ENCODE measurements at regions not wholly inside any gene's neighbourhood (a gene's known extent, or its start where the extent isn't known, plus 50 kb on each side); places are given as distances from the start of the nearest gene placed in this dataset.

DNA sequence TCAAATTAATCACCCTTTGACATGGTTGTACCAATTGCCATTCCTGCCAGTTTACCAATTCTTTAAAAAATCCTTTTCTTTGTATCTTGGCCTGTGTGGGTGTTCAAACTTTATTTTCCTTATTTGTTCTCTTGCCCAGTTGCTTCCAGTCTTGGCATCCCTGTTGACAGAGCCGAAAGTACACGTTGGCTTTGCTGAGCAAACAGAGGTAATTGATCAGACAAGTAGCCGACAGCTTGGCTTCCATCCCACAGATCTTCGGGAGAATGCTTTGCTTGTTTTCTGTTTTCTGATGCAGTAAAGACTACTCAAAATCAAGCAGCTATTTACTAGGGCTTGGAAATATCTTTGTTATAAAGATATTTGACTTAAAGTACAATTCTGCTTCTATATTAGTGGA lies 506.8 kb upstream of the SALL1 start:
- Histone ChIP-seq H2AFZ (ENCODE audit: low read depth, low read length, poor library complexity, severe bottlenecking) (no peak overlapping the region), H3K9me2 (ENCODE audit: insufficient read depth) (no peaks in the 10 kb centered on the region), H3K27ac (ENCODE audit: low read depth, low read length) (no peak overlapping the region), H3K9me3 (ENCODE audit: control insufficient read depth in 1 of 2, insufficient read depth in 1 of 2, low read depth in 1 of 2, low read length in 2 of 2) (peaks cover 9 to 15% of the 10 kb centered on the region in 2 experiments; a peak in 2 of 4 replicates), H3K79me2 (ENCODE audit: insufficient read depth, low read length) (no peaks in the 10 kb centered on the region), H3K4me2 (ENCODE audit: low read length) (no peak overlapping the region), H3K4me1 (ENCODE audit: control insufficient read depth in 1 of 2, insufficient read depth in 2 of 2, low read length in 2 of 2) (no peaks in the 10 kb centered on the region), H3K27me3 (ENCODE audit: insufficient read depth, low read length) (no peaks in the 10 kb centered on the region), H3K4me3 (replicated peaks in 1 of 2; ENCODE audit: low read depth in 1 of 2, low read length in 2 of 2) (no peak overlapping the region), H3K36me3 (ENCODE audit: control insufficient read depth in 1 of 2, insufficient read depth in 2 of 2, low read length in 2 of 2) (no peaks in the 10 kb centered on the region), H4K20me1 (ENCODE audit: insufficient read depth) (no peaks in the 10 kb centered on the region), H3K9ac (ENCODE audit: low read length) (no peak overlapping the region)
- ATAC-seq (no peak), DNase-seq (ENCODE audit: low read depth, low spot score) (no peak)
- BruUV-seq (replicated peaks) = no TSS peak
- ChIA-PET RAD21 (ENCODE audit: low non-redundant PET in 1 of 2, low total read pairs in 2 of 2, uncharacterized antibody in 2 of 2, unreplicated experiment in 2 of 2) (no interaction called here), POLR2A (no interaction called here), CTCF (no interaction called here)
- intact Hi-C loops (cut with micrococcal nuclease) = no loop called here
- no peak for TF ChIP-seq ELF1 (IDR thresholded peaks at IDR 0.05; ENCODE audit: borderline replicate concordance, low read depth)
- TF ChIP-seq, protein P1, sequence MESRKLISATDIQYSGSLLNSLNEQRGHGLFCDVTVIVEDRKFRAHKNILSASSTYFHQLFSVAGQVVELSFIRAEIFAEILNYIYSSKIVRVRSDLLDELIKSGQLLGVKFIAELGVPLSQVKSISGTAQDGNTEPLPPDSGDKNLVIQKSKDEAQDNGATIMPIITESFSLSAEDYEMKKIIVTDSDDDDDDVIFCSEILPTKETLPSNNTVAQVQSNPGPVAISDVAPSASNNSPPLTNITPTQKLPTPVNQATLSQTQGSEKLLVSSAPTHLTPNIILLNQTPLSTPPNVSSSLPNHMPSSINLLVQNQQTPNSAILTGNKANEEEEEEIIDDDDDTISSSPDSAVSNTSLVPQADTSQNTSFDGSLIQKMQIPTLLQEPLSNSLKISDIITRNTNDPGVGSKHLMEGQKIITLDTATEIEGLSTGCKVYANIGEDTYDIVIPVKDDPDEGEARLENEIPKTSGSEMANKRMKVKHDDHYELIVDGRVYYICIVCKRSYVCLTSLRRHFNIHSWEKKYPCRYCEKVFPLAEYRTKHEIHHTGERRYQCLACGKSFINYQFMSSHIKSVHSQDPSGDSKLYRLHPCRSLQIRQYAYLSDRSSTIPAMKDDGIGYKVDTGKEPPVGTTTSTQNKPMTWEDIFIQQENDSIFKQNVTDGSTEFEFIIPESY (IDR thresholded peaks at IDR 0.05; ENCODE audit: extremely low read depth, insufficient replicate concordance, low read length) = no peak
- no peak for TF ChIP-seq ZFX (IDR thresholded peaks at IDR 0.05)
- TF ChIP-seq POLR2A (IDR thresholded peaks at IDR 0.05; ENCODE audit: borderline replicate concordance, extremely low read depth, insufficient read depth, insufficient read length) = no peak
- TF ChIP-seq EZH2 (IDR thresholded peaks at IDR 0.05) = no peak
- no peak for TF ChIP-seq RAD21 (IDR thresholded peaks at IDR 0.05; ENCODE audit: low read depth)
- TF ChIP-seq SIN3A (IDR thresholded peaks at IDR 0.05; ENCODE audit: low read depth) = no peak
- no peak for TF ChIP-seq SP1 (IDR thresholded peaks at IDR 0.05; ENCODE audit: low read depth)
- TF ChIP-seq CBX3 (IDR thresholded peaks at IDR 0.05; ENCODE audit: low read depth) = no peak
- TF ChIP-seq CEBPB (IDR thresholded peaks at IDR 0.05; ENCODE audit: low read depth) = no peak
- TF ChIP-seq EGR1 (IDR thresholded peaks at IDR 0.05; ENCODE audit: low read depth) = no peak
- no peak for TF ChIP-seq JUND (IDR thresholded peaks at IDR 0.05)
- no peak for TF ChIP-seq EZH2phosphoT487 (IDR thresholded peaks at IDR 0.05; ENCODE audit: borderline replicate concordance)
- no peak for TF ChIP-seq POLR2AphosphoS5 (IDR thresholded peaks at IDR 0.05; ENCODE audit: low read depth, low read length)
- TF ChIP-seq YY1 (IDR thresholded peaks at IDR 0.05; ENCODE audit: extremely low read depth, insufficient replicate concordance, low read depth, low read length) = no peak
- TF ChIP-seq, protein P2, sequence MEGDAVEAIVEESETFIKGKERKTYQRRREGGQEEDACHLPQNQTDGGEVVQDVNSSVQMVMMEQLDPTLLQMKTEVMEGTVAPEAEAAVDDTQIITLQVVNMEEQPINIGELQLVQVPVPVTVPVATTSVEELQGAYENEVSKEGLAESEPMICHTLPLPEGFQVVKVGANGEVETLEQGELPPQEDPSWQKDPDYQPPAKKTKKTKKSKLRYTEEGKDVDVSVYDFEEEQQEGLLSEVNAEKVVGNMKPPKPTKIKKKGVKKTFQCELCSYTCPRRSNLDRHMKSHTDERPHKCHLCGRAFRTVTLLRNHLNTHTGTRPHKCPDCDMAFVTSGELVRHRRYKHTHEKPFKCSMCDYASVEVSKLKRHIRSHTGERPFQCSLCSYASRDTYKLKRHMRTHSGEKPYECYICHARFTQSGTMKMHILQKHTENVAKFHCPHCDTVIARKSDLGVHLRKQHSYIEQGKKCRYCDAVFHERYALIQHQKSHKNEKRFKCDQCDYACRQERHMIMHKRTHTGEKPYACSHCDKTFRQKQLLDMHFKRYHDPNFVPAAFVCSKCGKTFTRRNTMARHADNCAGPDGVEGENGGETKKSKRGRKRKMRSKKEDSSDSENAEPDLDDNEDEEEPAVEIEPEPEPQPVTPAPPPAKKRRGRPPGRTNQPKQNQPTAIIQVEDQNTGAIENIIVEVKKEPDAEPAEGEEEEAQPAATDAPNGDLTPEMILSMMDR (IDR thresholded peaks at IDR 0.05 in 2 of 3, conservative IDR thresholded peaks at IDR 0.05 in 1 of 3; ENCODE audit: borderline replicate concordance in 1 of 3, insufficient read depth in 1 of 3, low read depth in 2 of 3, low read length in 2 of 3) = no peak
- TF ChIP-seq, protein P3, sequence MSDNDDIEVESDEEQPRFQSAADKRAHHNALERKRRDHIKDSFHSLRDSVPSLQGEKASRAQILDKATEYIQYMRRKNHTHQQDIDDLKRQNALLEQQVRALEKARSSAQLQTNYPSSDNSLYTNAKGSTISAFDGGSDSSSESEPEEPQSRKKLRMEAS (IDR thresholded peaks at IDR 0.05) = no peak
- TF ChIP-seq TCF7L2 (IDR thresholded peaks at IDR 0.05; ENCODE audit: borderline replicate concordance, extremely low read depth, insufficient read depth, insufficient read length) = no peak
- no peak for TF ChIP-seq FOSL1 (IDR thresholded peaks at IDR 0.05; ENCODE audit: low read depth)
- TF ChIP-seq SRF (IDR thresholded peaks at IDR 0.05; ENCODE audit: low read depth) = no peak
